WTC11 (cell line): ENCODE measurements at regions not wholly inside any gene's neighbourhood (a gene's known extent, or its start where the extent isn't known, plus 50 kb on each side); places are given as distances from the start of the nearest gene placed in this dataset.

ENCODE experiments used
- ATAC-seq: fragments of 200-7000 bp; cut with Tn5 transposase; 2 replicates; pipeline ENCODE4 v1.10.0; 2021; ENCODE audit warnings: mild to moderate bottlenecking, moderate library complexity
- CTCF ChIA-PET: fragments of 300-600 bp; sonication (Branson Sonifier 250); formaldehyde crosslinking; loops from one replicate; lab custom pipeline; 2021; ENCODE audit warnings: antibody characterized with exemption; lab: Charles Lee
- POLR2A ChIA-PET: fragments of 350-600 bp; sonication (Branson Sonifier 250); formaldehyde crosslinking; loops from one replicate; lab custom pipeline; 2021; ENCODE audit warnings: antibody characterized with exemption; lab: Charles Lee
- DNase-seq: peaks from one replicate; pipeline ENCODE4 v3.0.0; 2021; ENCODE audit warnings: low spot score
- H3K27ac Mint-ChIP-seq: 2 replicates; pipeline ENCODE4 v1.8.0; 2021; ENCODE audit warnings: mixed read lengths
- H3K27me3 Mint-ChIP-seq: 2 replicates; pipeline ENCODE4 v1.8.0; 2021; ENCODE audit warnings: low read depth, mild to moderate bottlenecking, moderate library complexity, mixed read lengths
- H3K36me3 Mint-ChIP-seq: 2 replicates; pipeline ENCODE4 v1.8.0; 2021; ENCODE audit warnings: mixed read lengths
- H3K4me1 Mint-ChIP-seq: 2 replicates; pipeline ENCODE4 v1.8.0; 2022; ENCODE audit warnings: mixed read lengths
- H3K4me3 Mint-ChIP-seq: 2 replicates; pipeline ENCODE4 v1.8.0; 2021; ENCODE audit warnings: mild to moderate bottlenecking, moderate library complexity, mixed read lengths
- H3K9me3 Mint-ChIP-seq: 2 replicates; pipeline ENCODE4 v1.8.0; 2021; ENCODE audit warnings: mixed read lengths
- AFF4 ChIP-seq: sonication (generic); formaldehyde crosslinking; IDR thresholded peaks from 2 replicates; pipeline ENCODE4 v1.8.1; 2023; ENCODE audit warnings: mild to moderate bottlenecking, missing genetic modification reagents, borderline replicate concordance
- ARID4B ChIP-seq: sonication (generic); formaldehyde crosslinking; IDR thresholded peaks from 2 replicates; pipeline ENCODE4 v1.8.0; 2023; ENCODE audit warnings: missing genetic modification reagents, mild to moderate bottlenecking, borderline replicate concordance
- ATF3 ChIP-seq: sonication (generic); formaldehyde crosslinking; conservative IDR thresholded peaks from 2 replicates; pipeline ENCODE4 v1.8.1; 2022; ENCODE audit warnings: mild to moderate bottlenecking, missing genetic modification reagents
- CBFB ChIP-seq: sonication (generic); formaldehyde crosslinking; IDR thresholded peaks from 2 replicates; pipeline ENCODE4 v1.8.1; 2022; ENCODE audit warnings: mild to moderate bottlenecking, low read depth, missing genetic modification reagents
- CREM ChIP-seq: sonication (generic); formaldehyde crosslinking; IDR thresholded peaks from 2 replicates; pipeline ENCODE4 v1.8.1; 2022; ENCODE audit warnings: mild to moderate bottlenecking, missing genetic modification reagents, moderate library complexity
- ERG ChIP-seq: fragments of 250-450 bp; sonication (Bioruptor Pico); IDR thresholded peaks from 2 replicates; pipeline ENCODE4 v1.8.0; 2021; ENCODE audit warnings: mild to moderate bottlenecking
- ESRRA ChIP-seq: sonication (generic); formaldehyde crosslinking; IDR thresholded peaks from 2 replicates; pipeline ENCODE4 v1.8.1; 2022; ENCODE audit warnings: mild to moderate bottlenecking, missing genetic modification reagents, borderline replicate concordance
- FOXJ3 ChIP-seq: sonication (generic); formaldehyde crosslinking; IDR thresholded peaks from 2 replicates; pipeline ENCODE4 v1.9.0; 2021; ENCODE audit warnings: missing genetic modification reagents, mild to moderate bottlenecking, borderline replicate concordance
- JAZF1 ChIP-seq: fragments of 250-450 bp; sonication (Bioruptor Pico); IDR thresholded peaks from 2 replicates; pipeline ENCODE4 v1.9.0; 2021; ENCODE audit warnings: moderate library complexity, mild to moderate bottlenecking, inconsistent platforms
- MXD4 ChIP-seq: fragments of 250-450 bp; sonication (Bioruptor Pico); IDR thresholded peaks from 2 replicates; pipeline ENCODE4 v1.8.0; 2021; ENCODE audit warnings: mild to moderate bottlenecking, moderate library complexity, borderline replicate concordance
- NFATC4 ChIP-seq: fragments of 250-450 bp; sonication (Bioruptor Pico); IDR thresholded peaks from 2 replicates; pipeline ENCODE4 v1.9.0; 2021; ENCODE audit warnings: mild to moderate bottlenecking
- NR3C1 ChIP-seq: sonication (generic); formaldehyde crosslinking; conservative IDR thresholded peaks from 2 replicates; pipeline ENCODE4 v1.8.1; 2023; ENCODE audit warnings: low read depth, mild to moderate bottlenecking, missing genetic modification reagents
- PREB ChIP-seq: sonication (generic); formaldehyde crosslinking; IDR thresholded peaks from 2 replicates; pipeline ENCODE4 v1.8.1; 2022; ENCODE audit warnings: mild to moderate bottlenecking, missing genetic modification reagents, moderate library complexity, borderline replicate concordance
- TCF7 ChIP-seq: sonication (generic); formaldehyde crosslinking; IDR thresholded peaks from 2 replicates; pipeline ENCODE4 v1.8.0; 2022; ENCODE audit warnings: mild to moderate bottlenecking, low read depth, missing genetic modification reagents, moderate library complexity
- ZMAT4 ChIP-seq: fragments of 250-450 bp; sonication (Bioruptor Pico); IDR thresholded peaks from 2 replicates; pipeline ENCODE4 v1.9.0; 2021; ENCODE audit warnings: mild to moderate bottlenecking
- ZNF219 ChIP-seq: sonication (generic); formaldehyde crosslinking; IDR thresholded peaks from 2 replicates; pipeline ENCODE4 v1.8.0; 2023; ENCODE audit warnings: missing genetic modification reagents, mild to moderate bottlenecking, borderline replicate concordance
- ZNF425 ChIP-seq: fragments of 250-450 bp; sonication (Bioruptor Pico); conservative IDR thresholded peaks from 2 replicates; pipeline ENCODE4 v1.9.0; 2021; ENCODE audit warnings: mild to moderate bottlenecking
- ZNF671 ChIP-seq: fragments of 250-450 bp; sonication (Bioruptor Pico); IDR thresholded peaks from 2 replicates; pipeline ENCODE4 v1.8.0; 2021; ENCODE audit warnings: mild to moderate bottlenecking

GRCh38 chr9:84411683-84412267 is 71.2 kb upstream of the SLC28A3 start:
- Mint-ChIP-seq H3K4me3 (no peak overlapping the region), H3K4me1 (no peaks in the 10 kb centered on the region), H3K9me3 (peaks cover 22% of the 10 kb centered on the region), H3K36me3 (peaks cover 18% of the 10 kb centered on the region), H3K27ac (no peak overlapping the region), H3K27me3 (no peaks in the 10 kb centered on the region)
- DNase-seq (no peak), ATAC-seq (no peak)
- TF ChIP-seq JAZF1 (CRISPR knock-in tag) (no peak), ARID4B (CRISPR knock-in tag) (no peak), ZNF671 (CRISPR knock-in tag) (no peak)
- ChIA-PET CTCF (no interaction called here), POLR2A (no interaction called here)

GRCh38 chr9:84412654-84413053 is 72.1 kb upstream of the SLC28A3 start:
- no peak for TF ChIP-seq ATF3
- TF ChIP-seq ESRRA (CRISPR knock-in tag), result no peak
- no peak for TF ChIP-seq TCF7
- no peak for TF ChIP-seq CREM (CRISPR knock-in tag)
- TF ChIP-seq ZNF219 (CRISPR knock-in tag), result no peak
- no peak for TF ChIP-seq FOXJ3 (CRISPR knock-in tag)
- no peak for TF ChIP-seq CBFB (CRISPR knock-in tag)
- no peak for TF ChIP-seq PREB
- TF ChIP-seq ZNF425, result no peak
- no peak for TF ChIP-seq NR3C1 (CRISPR knock-in tag)
- TF ChIP-seq, all 79 proteins: peak for 0
- Mint-ChIP-seq H3K4me3 (no peak overlapping the region), H3K4me1 (no peaks in the 10 kb centered on the region), H3K9me3 (peaks cover 13% of the 10 kb centered on the region), H3K27me3 (no peaks in the 10 kb centered on the region), H3K36me3 (peaks cover 9% of the 10 kb centered on the region), H3K27ac (no peak overlapping the region)
- ChIA-PET POLR2A (no interaction called here), CTCF (interaction anchor here (0.7 kb wide), 1 partner anchor 16 kb away, joined by 4 read pairs; no protein-coding TSS in a partner anchor)
- ATAC-seq (no peak), DNase-seq (no peak)

GRCh38 chr9:84413301-84413700 is 72.7 kb upstream of the SLC28A3 start:
- no peak overlapping the region for H3K27ac Mint-ChIP-seq
- CTCF ChIA-PET, result no interaction called here
- ATAC-seq (no peak), DNase-seq (no peak)
- no peaks in the 10 kb centered on the region for H3K27me3 Mint-ChIP-seq
- peaks cover 11% of the 10 kb centered on the region for H3K9me3 Mint-ChIP-seq
- H3K36me3 Mint-ChIP-seq, result peaks cover 7% of the 10 kb centered on the region
- no peaks in the 10 kb centered on the region for H3K4me1 Mint-ChIP-seq
- H3K4me3 Mint-ChIP-seq, result no peak overlapping the region
- POLR2A ChIA-PET, result no interaction called here
- no peak for TF ChIP-seq ZMAT4 (CRISPR knock-in tag)
- no peak for TF ChIP-seq AFF4 (CRISPR knock-in tag)
- no peak for TF ChIP-seq NFATC4 (CRISPR knock-in tag)
- TF ChIP-seq ERG (CRISPR knock-in tag), result no peak
- no peak for TF ChIP-seq MXD4 (CRISPR knock-in tag)
